GM18498 (cell line): ENCODE measurements at regions not wholly inside any gene's neighbourhood (a gene's known extent, or its start where the extent isn't known, plus 50 kb on each side); places are given as distances from the start of the nearest gene placed in this dataset.
A peak's percentile ranks its signal among the peaks of the same experiment; 100 is the strongest.

Experiments
- ATAC-seq: cut with Tn5 transposase; IDR thresholded peaks from one replicate; pipeline ENCODE4 v1.9.1; 2021; ENCODE audit warnings: mild to moderate bottlenecking, moderate library complexity; ENCODE audit not compliant: unreplicated experiment

- no peak for ATAC-seq
Measured at GRCh38 chr6:143621876-143622605, 55.7 kb upstream of the PHACTR2 start.

DNA sequence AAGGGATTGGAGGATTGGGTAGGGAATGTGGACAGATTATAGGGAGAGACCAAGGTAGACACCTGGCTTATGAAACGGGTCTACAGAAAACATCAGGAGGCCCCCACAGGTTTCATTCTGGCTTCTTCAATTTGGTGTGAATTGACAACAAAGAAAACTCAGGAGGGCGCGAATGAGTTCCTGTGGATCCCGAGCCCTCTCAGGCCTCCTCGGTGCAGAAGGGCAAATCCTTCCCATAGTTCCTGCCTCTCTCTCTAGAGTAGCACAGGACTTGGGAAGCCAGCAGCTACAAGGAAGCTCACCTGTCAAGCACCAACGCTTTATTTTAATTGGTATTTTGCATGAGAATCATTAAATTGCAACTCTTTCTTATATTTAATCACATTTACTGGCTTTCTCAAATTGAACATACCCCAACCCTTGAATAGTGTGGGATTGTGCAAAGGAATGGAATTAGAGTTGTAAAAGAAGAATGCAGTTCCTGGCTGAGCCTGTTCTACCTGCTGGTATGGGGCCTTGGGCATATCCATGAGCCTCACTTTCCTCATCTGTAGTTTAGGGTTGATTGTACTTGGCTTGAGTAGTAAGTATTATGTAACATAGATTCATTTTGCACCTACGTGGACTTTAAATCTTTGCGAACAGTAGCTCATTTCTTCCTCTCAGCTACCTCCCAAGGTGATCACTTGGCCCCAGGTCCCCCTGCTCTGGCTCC, 56.4 kb upstream of the PHACTR2 start:
- ATAC-seq = no peak

- no peak for ATAC-seq
Measured at GRCh38 chr6:143620447-143620846, 57.3 kb upstream of the PHACTR2 start.

GRCh38 chr6:143619824-143620401, 57.9 kb upstream of the PHACTR2 start:
- ATAC-seq = no peak

DNA sequence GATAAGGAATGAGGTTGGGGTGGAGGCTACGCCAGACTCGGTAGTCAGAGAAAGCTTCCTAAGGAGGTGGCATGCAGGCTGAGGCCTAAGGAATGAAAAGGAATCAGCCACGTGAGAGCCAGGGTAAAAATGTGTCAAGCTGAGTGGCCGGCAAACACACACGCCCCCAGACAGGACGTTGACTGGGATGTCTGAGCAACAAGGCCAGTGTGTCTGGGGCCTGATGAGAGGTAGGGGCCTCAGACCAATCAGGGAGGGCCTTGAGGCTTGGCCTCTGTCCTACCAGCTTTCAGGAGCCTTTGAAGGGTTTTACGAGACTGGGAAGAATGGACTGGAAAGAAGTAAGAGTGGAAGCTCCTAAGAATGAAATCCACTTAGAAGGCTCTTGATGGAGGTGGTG, 61.0 kb upstream of the PHACTR2 start:
- ATAC-seq = no peak

DNA sequence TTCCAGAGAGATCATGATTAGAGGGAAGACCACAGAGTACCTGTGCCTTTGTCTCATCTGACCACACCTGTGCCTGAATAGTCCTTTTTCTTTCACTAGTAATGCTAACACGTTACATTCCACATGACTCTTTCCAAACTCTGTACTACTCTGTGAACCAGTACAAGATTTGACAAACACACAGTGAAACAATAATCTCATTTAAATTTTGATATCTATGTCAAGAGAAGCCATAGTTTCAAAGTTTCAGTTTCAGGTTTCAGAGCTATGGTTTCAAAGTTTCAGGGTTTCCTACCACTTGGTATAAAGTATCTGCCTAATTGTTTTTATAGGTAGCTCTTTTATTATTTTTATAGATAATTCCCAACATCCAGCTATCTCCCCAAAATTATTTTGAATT, 62.0 kb upstream of the PHACTR2 start:
- ATAC-seq = peak; percentile 57

GRCh38 chr6:143614235-143614634, 63.5 kb upstream of the PHACTR2 start:
- no peak for ATAC-seq

DNA sequence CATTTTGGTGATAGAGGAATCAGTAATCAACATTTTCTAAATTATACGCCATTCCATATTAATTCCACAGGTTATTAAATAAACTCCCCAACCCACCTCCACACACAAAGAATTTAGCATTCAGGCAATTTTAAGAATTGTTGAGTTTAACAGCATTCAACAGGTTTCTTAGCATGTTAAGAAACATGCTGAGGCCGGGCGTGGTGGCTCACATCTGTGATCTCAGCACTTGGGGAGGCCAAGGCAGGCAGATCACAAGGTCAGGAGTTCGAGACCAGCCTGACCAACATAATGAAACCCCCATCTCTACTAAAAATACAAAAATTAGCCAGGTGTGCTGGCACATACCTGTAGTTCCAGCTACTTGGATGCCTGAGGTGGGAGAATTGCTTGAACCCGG, 64.0 kb upstream of the PHACTR2 start:
- ATAC-seq = no peak

- ATAC-seq = no peak
Measured at GRCh38 chr6:143612186-143612585, 65.6 kb upstream of the PHACTR2 start.

GRCh38 chr6:143611580-143611979, 66.2 kb upstream of the PHACTR2 start:
- ATAC-seq = no peak

- no peak for ATAC-seq
Measured at GRCh38 chr6:143609972-143610371, 67.8 kb upstream of the PHACTR2 start.

GRCh38 chr6:143609501-143609900, 68.3 kb upstream of the PHACTR2 start:
- ATAC-seq = no peak

DNA sequence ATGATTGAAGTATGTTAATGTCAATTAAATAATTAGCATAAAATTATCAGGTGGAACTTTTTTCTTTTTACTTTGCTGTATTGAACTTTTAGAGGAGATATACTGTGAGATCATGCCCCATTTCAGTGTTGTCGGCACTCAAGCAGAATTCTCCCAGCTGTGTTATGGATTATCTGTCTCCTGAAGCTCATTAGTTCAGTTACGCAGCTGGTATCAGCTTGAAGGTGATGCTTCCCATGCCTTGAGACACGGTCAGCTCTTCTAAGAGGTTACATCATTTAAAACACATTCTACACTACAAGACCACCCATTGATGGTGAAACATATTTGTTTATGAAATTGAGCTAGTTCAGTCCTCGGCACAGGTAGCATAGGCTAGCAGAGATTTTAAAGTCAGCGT, 68.9 kb upstream of the PHACTR2 start:
- no peak for ATAC-seq

GRCh38 chr6:143607974-143608373, 69.8 kb upstream of the PHACTR2 start:
- no peak for ATAC-seq

GRCh38 chr6:143607168-143607567, 70.6 kb upstream of the PHACTR2 start:
- ATAC-seq = no peak

DNA sequence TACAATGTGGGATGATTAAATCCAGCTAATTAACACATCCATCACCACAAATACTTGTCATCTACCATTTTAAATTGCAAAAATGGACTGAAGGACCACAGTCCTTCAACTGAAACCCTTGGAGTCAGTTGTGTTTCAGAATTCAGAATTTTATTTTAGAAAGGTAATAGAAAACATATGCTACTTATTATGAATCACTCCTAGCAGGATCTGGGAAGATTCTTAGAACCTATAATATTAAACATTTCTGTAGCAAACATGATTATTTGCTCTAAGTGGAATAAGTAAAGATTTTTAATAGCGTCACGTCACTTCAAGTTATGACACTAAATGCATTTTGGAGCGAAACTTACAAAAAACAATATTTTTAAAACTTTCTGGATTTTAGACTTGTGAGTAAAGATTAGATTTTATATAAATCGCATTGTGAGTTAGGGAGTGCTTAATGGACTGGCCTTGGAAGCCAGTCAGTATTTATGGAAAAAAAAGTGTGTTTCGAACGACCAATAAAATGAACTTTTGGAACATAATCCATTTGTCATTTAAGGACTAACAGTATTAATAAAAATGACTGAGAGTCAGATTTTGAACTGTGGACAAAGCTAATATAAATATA, 71.8 kb upstream of the PHACTR2 start:
- no peak for ATAC-seq

DNA sequence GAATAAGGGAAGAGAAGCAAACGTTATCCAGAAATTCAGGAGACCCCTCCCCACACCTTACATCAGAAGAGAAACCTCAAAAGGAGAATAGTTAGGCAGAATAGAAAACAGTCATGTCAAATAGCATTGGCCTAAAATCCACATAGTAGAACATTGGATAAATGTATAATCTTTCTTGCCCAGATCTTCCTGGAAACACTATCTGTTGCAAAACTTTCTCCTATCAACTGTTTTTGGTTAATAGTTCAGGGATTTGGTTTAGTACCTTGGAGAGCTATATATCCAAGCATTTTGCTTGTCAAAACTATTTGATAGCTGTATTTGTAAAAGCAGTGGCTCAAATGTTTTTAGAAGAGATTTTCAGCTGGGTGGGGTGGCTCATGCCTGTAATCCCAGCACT, 74.3 kb upstream of the PHACTR2 start:
- ATAC-seq = no peak

DNA sequence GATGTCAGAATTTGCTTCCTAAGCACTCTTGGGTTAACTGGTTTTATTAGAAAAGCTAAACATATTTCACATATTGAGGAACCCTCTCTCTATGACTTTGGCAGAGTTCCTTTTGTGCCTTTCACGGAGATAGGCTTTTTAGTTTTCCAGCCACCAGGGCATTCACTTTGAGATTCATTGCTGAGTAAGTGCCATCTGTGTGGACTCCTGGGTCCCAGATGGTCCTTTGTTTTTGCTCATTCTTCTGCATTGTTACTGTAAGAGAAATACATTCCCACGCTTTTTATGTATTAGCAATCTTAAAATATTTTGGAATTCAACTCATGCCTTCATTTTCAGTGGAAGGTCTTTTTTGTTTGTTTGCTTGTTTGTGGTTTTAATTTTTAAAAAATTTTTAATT, 76.3 kb upstream of the PHACTR2 start:
- no peak for ATAC-seq

DNA sequence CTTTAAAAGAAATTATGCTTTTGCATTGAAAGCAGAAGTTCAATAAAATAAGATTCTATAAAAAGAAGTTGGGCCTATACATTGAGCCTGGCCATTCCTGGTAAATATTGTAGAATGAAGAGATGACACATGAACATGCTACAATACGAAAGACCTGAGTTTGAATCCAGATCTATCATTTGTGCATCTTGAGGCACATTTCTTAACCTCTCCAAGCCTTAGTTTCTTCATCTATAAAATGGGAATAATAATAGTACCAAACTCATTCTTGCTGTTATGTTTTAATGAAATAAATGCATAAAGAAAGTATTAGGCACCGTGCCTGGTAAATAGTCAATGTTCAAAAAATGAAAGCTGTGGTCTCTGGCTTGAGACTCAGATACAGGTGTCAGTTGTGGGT, 76.9 kb upstream of the PHACTR2 start:
- ATAC-seq = no peak

GRCh38 chr6:143598466-143599080, 79.2 kb upstream of the PHACTR2 start:
- ATAC-seq = peak; percentile 83

DNA sequence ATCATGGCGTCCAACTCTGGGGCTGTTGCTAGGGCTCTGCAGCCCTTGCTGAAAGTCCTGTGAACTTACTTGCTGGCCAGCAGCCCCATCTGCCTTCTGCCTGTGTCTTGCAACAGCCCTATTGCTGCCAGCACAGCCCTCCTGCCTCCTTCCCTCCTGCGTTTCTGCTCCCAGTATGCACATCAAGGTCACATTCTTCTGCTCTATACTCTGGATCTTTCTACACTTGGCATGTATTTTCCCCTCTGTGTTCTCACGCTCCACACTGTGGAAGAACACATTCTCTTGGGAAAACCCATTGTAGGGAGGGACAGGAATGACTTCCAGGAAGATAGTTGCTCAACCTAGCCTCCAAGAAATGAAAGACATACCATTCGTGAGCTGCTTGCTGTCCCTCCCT, 80.9 kb upstream of the PHACTR2 start:
- ATAC-seq = no peak
